Myocyte (in vitro differentiated cells): ENCODE measurements at regions not wholly inside any gene's neighbourhood (a gene's known extent, or its start where the extent isn't known, plus 50 kb on each side); places are given as distances from the start of the nearest gene placed in this dataset.
"Not testable (repeated sequence)": the region's sequence is repeated elsewhere in the genome, so short reads cannot be mapped to it uniquely, and the experiment has no call there.

ENCODE experiments used
- DNase-seq: peaks from one replicate; pipeline ENCODE4 v3.0.0-alpha.2; 2012; ENCODE audit warnings: low read depth

- DNase-seq: no peak
Measured at GRCh38 chr12:102728506-102729242, 188.4 kb downstream of the PAH start.

- no peak for DNase-seq
Measured at GRCh38 chr12:102726686-102727085, 190.4 kb downstream of the PAH start.

- DNase-seq: no peak
Measured at GRCh38 chr12:102722147-102722546, 194.9 kb downstream of the PAH start.

GRCh38 chr12:102708108-102708507, 208.9 kb downstream of the PAH start:
- DNase-seq: no peak

GRCh38 chr12:102702447-102703114, 214.5 kb downstream of the PAH start:
- peak; percentile 75 for DNase-seq

- DNase-seq: no peak
Measured at GRCh38 chr12:102696045-102696444, 215.7 kb upstream of the IGF1 start.

GRCh38 chr12:102694903-102695302, 214.5 kb upstream of the IGF1 start:
- no peak for DNase-seq

- no peak for DNase-seq
Measured at GRCh38 chr12:102691773-102692555, 211.6 kb upstream of the IGF1 start.

GRCh38 chr12:102690253-102690652, 209.9 kb upstream of the IGF1 start:
- DNase-seq: no peak

GRCh38 chr12:102689701-102690100, 209.3 kb upstream of the IGF1 start:
- no peak for DNase-seq

GRCh38 chr12:102687523-102687922, 207.2 kb upstream of the IGF1 start:
- no peak for DNase-seq

- peak; percentile 7 for DNase-seq
Measured at GRCh38 chr12:102685841-102686240, 205.5 kb upstream of the IGF1 start.

GRCh38 chr12:102685172-102685571, 204.8 kb upstream of the IGF1 start:
- DNase-seq: no peak

GRCh38 chr12:102682366-102683289, 202.3 kb upstream of the IGF1 start:
- DNase-seq: no peak

- no peak for DNase-seq
Measured at GRCh38 chr12:102681747-102682146, 201.4 kb upstream of the IGF1 start.

GRCh38 chr12:102681309-102681708, 200.9 kb upstream of the IGF1 start:
- no peak for DNase-seq

GRCh38 chr12:102680304-102680703, 199.9 kb upstream of the IGF1 start:
- no peak for DNase-seq

GRCh38 chr12:102676812-102677211, 196.4 kb upstream of the IGF1 start:
- no peak for DNase-seq

- no peak for DNase-seq
Measured at GRCh38 chr12:102675672-102676071, 195.3 kb upstream of the IGF1 start.

- no peak for DNase-seq
Measured at GRCh38 chr12:102673606-102674005, 193.2 kb upstream of the IGF1 start.

- DNase-seq: not testable (repeated sequence)
Measured at GRCh38 chr12:102672212-102672611, 191.8 kb upstream of the IGF1 start.
